ENCODE measurements at regions not wholly inside any gene's neighbourhood (a gene's known extent, or its start where the extent isn't known, plus 50 kb on each side); places are given as distances from the start of the nearest gene placed in this dataset.
"Not testable (repeated sequence)": the region's sequence is repeated elsewhere in the genome, so short reads cannot be mapped to it uniquely, and the experiment has no call there.

DNA sequence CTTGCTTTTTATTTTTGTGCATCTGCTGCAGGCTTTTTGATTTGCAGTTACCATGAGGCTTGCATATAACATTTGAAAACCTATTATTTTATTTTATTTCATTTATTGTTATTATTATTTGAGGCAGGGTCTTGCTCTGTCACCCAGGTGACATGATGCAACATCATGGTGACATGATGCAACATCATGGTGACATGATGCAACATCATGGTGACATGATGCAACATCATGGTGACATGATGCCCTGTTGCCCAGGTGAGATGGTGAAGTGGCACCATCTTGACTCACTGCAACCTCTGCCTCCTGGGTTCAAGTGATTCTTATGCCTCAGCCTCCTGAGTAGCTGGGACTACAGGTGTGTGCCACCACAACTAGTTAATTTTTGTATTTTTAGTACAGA is 244.5 kb upstream of the CTBP2 start:
- H3K4me2 ChIP-seq (ENCODE audit: insufficient read depth, low read length, poor library complexity, severe bottlenecking); H3K27ac ChIP-seq (replicated peaks; ENCODE audit: low read length); H3K4me1 ChIP-seq (ENCODE audit: control insufficient read depth in 2 of 2, insufficient read depth in 1 of 2, low read depth in 1 of 2, low read length in 2 of 2); DNase-seq (ENCODE audit: low spot score); H2BK5ac ChIP-seq (ENCODE audit: low read length); H2AK5ac ChIP-seq (ENCODE audit: low read depth, low read length); H2AFZ ChIP-seq (ENCODE audit: low read length); H3K18ac ChIP-seq (ENCODE audit: low read length); H3K4ac ChIP-seq (ENCODE audit: low read length); H3K9me3 ChIP-seq (replicated peaks in 1 of 2; ENCODE audit: control insufficient read depth in 2 of 2, insufficient read depth in 1 of 2, low read depth in 1 of 2, low read length in 2 of 2); H2BK120ac ChIP-seq (ENCODE audit: low read depth, low read length); H3K36me3 ChIP-seq (replicated peaks in 1 of 2; ENCODE audit: control insufficient read depth in 2 of 2, insufficient read depth in 2 of 2, low read length in 2 of 2); H3K4me3 ChIP-seq (ENCODE audit: low read length in 2 of 2); H2BK15ac ChIP-seq (ENCODE audit: low read length); H3K79me1 ChIP-seq (ENCODE audit: low read depth, low read length); H4K91ac ChIP-seq (ENCODE audit: low read depth, low read length, poor library complexity); H3K9ac ChIP-seq (ENCODE audit: low read depth, low read length, poor library complexity); H2BK12ac ChIP-seq (ENCODE audit: low read length); H3K23ac ChIP-seq (ENCODE audit: low read depth, low read length, poor library complexity); H4K8ac ChIP-seq (ENCODE audit: low read depth, low read length); H3K27me3 ChIP-seq (ENCODE audit: control insufficient read depth in 3 of 3, insufficient read depth in 3 of 3, low read depth in 1 of 3, low read length in 3 of 3); H3K14ac ChIP-seq (ENCODE audit: low read length): not testable (repeated sequence)

DNA sequence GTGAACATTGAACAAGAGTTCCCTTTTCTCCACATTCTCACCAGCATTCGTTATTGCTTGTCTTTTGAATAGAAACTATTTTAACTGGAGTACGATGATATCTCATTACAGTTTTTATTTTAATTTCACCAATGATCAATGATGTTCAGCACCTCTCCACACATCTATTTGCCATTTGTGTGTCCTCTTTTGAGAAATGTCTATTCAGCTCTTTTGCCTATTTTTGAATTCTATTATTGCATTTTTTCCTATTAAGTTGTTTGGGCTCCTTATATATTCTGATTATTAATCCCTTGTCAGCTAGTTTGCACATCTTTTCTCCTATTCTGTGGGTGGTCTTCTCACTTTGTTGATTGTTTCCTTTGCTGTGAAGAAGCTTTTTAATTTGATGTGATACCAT is 241.1 kb upstream of the CTBP2 start:
- Histone ChIP-seq H3K23ac (ENCODE audit: low read depth, low read length, poor library complexity) (no peak overlapping the region), H3K4me3 (ENCODE audit: low read length in 2 of 2) (no peak overlapping the region), H2BK120ac (ENCODE audit: low read depth, low read length) (no peak overlapping the region), H4K8ac (ENCODE audit: low read depth, low read length) (no peak overlapping the region), H3K79me1 (ENCODE audit: low read depth, low read length) (no peaks in the 10 kb centered on the region), H2AFZ (ENCODE audit: low read length) (no peak overlapping the region), H2BK12ac (ENCODE audit: low read length) (no peak overlapping the region), H3K4me1 (ENCODE audit: control insufficient read depth in 2 of 2, insufficient read depth in 1 of 2, low read depth in 1 of 2, low read length in 2 of 2) (no peaks in the 10 kb centered on the region), H4K91ac (ENCODE audit: low read depth, low read length, poor library complexity) (no peak overlapping the region), H3K4me2 (ENCODE audit: insufficient read depth, low read length, poor library complexity, severe bottlenecking) (no peak overlapping the region), H3K9me3 (replicated peaks in 1 of 2; ENCODE audit: control insufficient read depth in 2 of 2, insufficient read depth in 1 of 2, low read depth in 1 of 2, low read length in 2 of 2) (no peaks in the 10 kb centered on the region), H3K27me3 (ENCODE audit: control insufficient read depth in 3 of 3, insufficient read depth in 3 of 3, low read depth in 1 of 3, low read length in 3 of 3) (no peaks in the 10 kb centered on the region), H3K18ac (ENCODE audit: low read length) (no peak overlapping the region), H2BK5ac (ENCODE audit: low read length) (no peak overlapping the region), H3K27ac (replicated peaks; ENCODE audit: low read length) (no peak overlapping the region), H3K14ac (ENCODE audit: low read length) (no peak overlapping the region), H3K9ac (ENCODE audit: low read depth, low read length, poor library complexity) (no peak overlapping the region), H3K4ac (ENCODE audit: low read length) (no peak overlapping the region), H3K36me3 (replicated peaks in 1 of 2; ENCODE audit: control insufficient read depth in 2 of 2, insufficient read depth in 2 of 2, low read length in 2 of 2) (no peaks in the 10 kb centered on the region), H2BK15ac (ENCODE audit: low read length) (no peak overlapping the region), H2AK5ac (ENCODE audit: low read depth, low read length) (no peak overlapping the region)
- WGBS, 2 donors (ENCODE audit: extremely low coverage in 2 of 2, insufficient read length in 2 of 2, insufficient replicate concordance in 1 of 2): no CpG with 5 or more reads among the region's 2 CpGs
- no peak for DNase-seq (ENCODE audit: low spot score)

DNA sequence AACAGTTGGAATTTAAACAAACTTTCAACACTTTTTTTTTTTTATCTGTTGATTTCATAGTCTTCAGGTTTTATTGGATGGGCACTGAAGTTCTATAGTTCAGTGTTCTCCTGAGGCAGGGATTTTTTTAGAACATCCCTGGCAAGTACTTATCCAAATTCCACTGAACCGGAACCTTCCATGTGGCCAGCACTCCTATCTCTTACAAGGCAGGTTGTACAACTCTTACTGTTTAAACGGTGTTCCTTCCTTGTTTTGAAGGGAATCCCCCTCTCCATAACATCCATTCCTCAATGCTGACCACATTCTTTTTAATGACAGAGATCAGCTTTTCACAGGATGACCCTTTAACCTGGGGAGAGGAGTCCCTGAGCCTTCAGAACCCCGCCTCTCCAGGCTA is 238.9 kb upstream of the CTBP2 start:
- Histone ChIP-seq H3K79me1 (ENCODE audit: low read depth, low read length) (no peaks in the 10 kb centered on the region), H2BK15ac (ENCODE audit: low read length) (no peak overlapping the region), H3K18ac (ENCODE audit: low read length) (no peak overlapping the region), H2AFZ (ENCODE audit: low read length) (no peak overlapping the region), H3K23ac (ENCODE audit: low read depth, low read length, poor library complexity) (no peak overlapping the region), H3K27me3 (ENCODE audit: control insufficient read depth in 3 of 3, insufficient read depth in 3 of 3, low read depth in 1 of 3, low read length in 3 of 3) (no peaks in the 10 kb centered on the region), H3K9me3 (replicated peaks in 1 of 2; ENCODE audit: control insufficient read depth in 2 of 2, insufficient read depth in 1 of 2, low read depth in 1 of 2, low read length in 2 of 2) (no peaks in the 10 kb centered on the region), H2BK12ac (ENCODE audit: low read length) (no peak overlapping the region), H3K27ac (replicated peaks; ENCODE audit: low read length) (no peak overlapping the region), H3K36me3 (replicated peaks in 1 of 2; ENCODE audit: control insufficient read depth in 2 of 2, insufficient read depth in 2 of 2, low read length in 2 of 2) (no peaks in the 10 kb centered on the region), H3K4me3 (ENCODE audit: low read length in 2 of 2) (no peak overlapping the region), H3K4ac (ENCODE audit: low read length) (no peak overlapping the region), H2AK5ac (ENCODE audit: low read depth, low read length) (no peak overlapping the region), H2BK120ac (ENCODE audit: low read depth, low read length) (no peak overlapping the region), H3K4me2 (ENCODE audit: insufficient read depth, low read length, poor library complexity, severe bottlenecking) (no peak overlapping the region), H4K91ac (ENCODE audit: low read depth, low read length, poor library complexity) (no peak overlapping the region), H2BK5ac (ENCODE audit: low read length) (no peak overlapping the region), H3K14ac (ENCODE audit: low read length) (no peak overlapping the region), H3K4me1 (ENCODE audit: control insufficient read depth in 2 of 2, insufficient read depth in 1 of 2, low read depth in 1 of 2, low read length in 2 of 2) (no peaks in the 10 kb centered on the region), H4K8ac (ENCODE audit: low read depth, low read length) (no peak overlapping the region), H3K9ac (ENCODE audit: low read depth, low read length, poor library complexity) (no peak overlapping the region)
- DNase-seq (ENCODE audit: low spot score): no peak
- WGBS, 2 donors (ENCODE audit: extremely low coverage in 2 of 2, insufficient read length in 2 of 2, insufficient replicate concordance in 1 of 2): no CpG with 5 or more reads among the region's 3 CpGs

DNA sequence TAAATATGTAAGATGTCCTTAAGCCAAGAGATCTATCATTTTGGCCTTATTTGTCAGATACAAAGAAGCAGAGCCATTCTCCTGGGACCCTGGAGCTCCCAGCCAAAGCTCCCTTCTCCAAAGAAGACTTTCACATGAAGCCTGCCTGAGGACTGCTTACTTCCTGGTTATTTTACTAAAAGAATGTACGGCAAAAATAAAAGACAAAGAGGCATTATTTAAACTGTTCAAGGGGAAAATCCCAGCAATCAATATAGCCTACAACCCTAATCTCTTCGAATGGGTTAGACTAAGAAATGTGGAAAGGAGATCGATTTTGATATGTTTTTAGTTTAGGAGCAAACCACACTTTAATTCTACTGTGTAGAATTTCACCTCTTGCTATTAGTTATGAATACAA is 237.9 kb upstream of the CTBP2 start:
- H3K4ac ChIP-seq (ENCODE audit: low read length): no peak overlapping the region
- no peaks in the 10 kb centered on the region for H3K4me1 ChIP-seq (ENCODE audit: control insufficient read depth in 2 of 2, insufficient read depth in 1 of 2, low read depth in 1 of 2, low read length in 2 of 2)
- H2AK5ac ChIP-seq (ENCODE audit: low read depth, low read length): no peak overlapping the region
- no peak overlapping the region for H3K18ac ChIP-seq (ENCODE audit: low read length)
- no peak overlapping the region for H3K4me2 ChIP-seq (ENCODE audit: insufficient read depth, low read length, poor library complexity, severe bottlenecking)
- no peaks in the 10 kb centered on the region for H3K36me3 ChIP-seq (replicated peaks in 1 of 2; ENCODE audit: control insufficient read depth in 2 of 2, insufficient read depth in 2 of 2, low read length in 2 of 2)
- H3K79me1 ChIP-seq (ENCODE audit: low read depth, low read length): no peaks in the 10 kb centered on the region
- no peak for DNase-seq (ENCODE audit: low spot score)
- no peak overlapping the region for H3K27ac ChIP-seq (replicated peaks; ENCODE audit: low read length)
- H2BK120ac ChIP-seq (ENCODE audit: low read depth, low read length): no peak overlapping the region
- H3K27me3 ChIP-seq (ENCODE audit: control insufficient read depth in 3 of 3, insufficient read depth in 3 of 3, low read depth in 1 of 3, low read length in 3 of 3): no peaks in the 10 kb centered on the region
- H4K8ac ChIP-seq (ENCODE audit: low read depth, low read length): no peak overlapping the region
- H2BK5ac ChIP-seq (ENCODE audit: low read length): no peak overlapping the region
- H3K14ac ChIP-seq (ENCODE audit: low read length): no peak overlapping the region
- no peak overlapping the region for H2BK12ac ChIP-seq (ENCODE audit: low read length)
- H2AFZ ChIP-seq (ENCODE audit: low read length): no peak overlapping the region
- H2BK15ac ChIP-seq (ENCODE audit: low read length): no peak overlapping the region
- no peak overlapping the region for H3K23ac ChIP-seq (ENCODE audit: low read depth, low read length, poor library complexity)
- no peak overlapping the region for H3K9ac ChIP-seq (ENCODE audit: low read depth, low read length, poor library complexity)
- H4K91ac ChIP-seq (ENCODE audit: low read depth, low read length, poor library complexity): no peak overlapping the region
- no peak overlapping the region for H3K4me3 ChIP-seq (ENCODE audit: low read length in 2 of 2)
- H3K9me3 ChIP-seq (replicated peaks in 1 of 2; ENCODE audit: control insufficient read depth in 2 of 2, insufficient read depth in 1 of 2, low read depth in 1 of 2, low read length in 2 of 2): no peaks in the 10 kb centered on the region
- WGBS, 2 donors (ENCODE audit: extremely low coverage in 2 of 2, insufficient read length in 2 of 2, insufficient replicate concordance in 1 of 2): no CpG with 5 or more reads among the region's 3 CpGs

All from neuronal stem cell (in vitro differentiated cells).